ENCODE measurements at regions not wholly inside any gene's neighbourhood (a gene's known extent, or its start where the extent isn't known, plus 50 kb on each side); places are given as distances from the start of the nearest gene placed in this dataset.

DNA sequence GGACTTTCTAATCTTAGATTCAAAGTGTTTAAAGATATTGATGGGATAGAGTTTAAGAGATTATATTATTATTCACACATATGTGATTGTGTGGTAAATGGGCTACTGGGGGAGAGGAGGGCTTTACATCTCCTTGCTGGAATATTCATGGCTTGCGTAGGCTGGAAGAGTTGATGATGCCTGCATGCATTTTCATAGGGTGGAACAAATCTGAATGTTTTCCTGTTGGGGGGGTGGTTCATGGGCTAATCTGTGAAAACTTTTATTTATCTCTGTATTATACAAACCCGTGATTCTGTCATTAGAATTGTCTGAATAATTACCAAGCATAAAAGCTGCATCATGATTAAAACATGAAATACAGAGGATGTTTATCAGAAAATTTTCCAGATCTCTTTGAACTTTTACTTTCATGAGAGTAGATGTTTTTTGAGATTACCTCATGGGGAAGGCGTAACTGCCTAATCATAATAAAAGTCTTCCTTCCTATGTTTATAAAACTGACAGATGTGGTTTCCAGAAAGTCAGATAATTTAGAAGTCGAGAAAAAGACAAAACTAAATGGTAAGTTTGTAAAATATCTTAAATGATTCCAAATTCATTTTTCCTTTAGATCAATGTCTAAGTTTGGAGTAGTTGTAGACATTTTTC lies 1185.4 kb upstream of the SEMA6A start:
- H2AFZ ChIP-seq (ENCODE audit: low read length) = no peak overlapping the region
- intact Hi-C loops (cut with micrococcal nuclease; ENCODE audit: unreplicated experiment) = no loop called here
- ChIA-PET POLR2A (interaction anchor here (0.7 kb wide), 1 partner anchor 25 kb away, joined by 3 read pairs; no protein-coding TSS in a partner anchor), CTCF (ENCODE audit: unreplicated experiment) (no interaction called here)
- no peak for TF ChIP-seq EZH2phosphoT487 (IDR thresholded peaks at IDR 0.05; ENCODE audit: borderline replicate concordance, low read depth, low read length)
- TF ChIP-seq, protein P1, sequence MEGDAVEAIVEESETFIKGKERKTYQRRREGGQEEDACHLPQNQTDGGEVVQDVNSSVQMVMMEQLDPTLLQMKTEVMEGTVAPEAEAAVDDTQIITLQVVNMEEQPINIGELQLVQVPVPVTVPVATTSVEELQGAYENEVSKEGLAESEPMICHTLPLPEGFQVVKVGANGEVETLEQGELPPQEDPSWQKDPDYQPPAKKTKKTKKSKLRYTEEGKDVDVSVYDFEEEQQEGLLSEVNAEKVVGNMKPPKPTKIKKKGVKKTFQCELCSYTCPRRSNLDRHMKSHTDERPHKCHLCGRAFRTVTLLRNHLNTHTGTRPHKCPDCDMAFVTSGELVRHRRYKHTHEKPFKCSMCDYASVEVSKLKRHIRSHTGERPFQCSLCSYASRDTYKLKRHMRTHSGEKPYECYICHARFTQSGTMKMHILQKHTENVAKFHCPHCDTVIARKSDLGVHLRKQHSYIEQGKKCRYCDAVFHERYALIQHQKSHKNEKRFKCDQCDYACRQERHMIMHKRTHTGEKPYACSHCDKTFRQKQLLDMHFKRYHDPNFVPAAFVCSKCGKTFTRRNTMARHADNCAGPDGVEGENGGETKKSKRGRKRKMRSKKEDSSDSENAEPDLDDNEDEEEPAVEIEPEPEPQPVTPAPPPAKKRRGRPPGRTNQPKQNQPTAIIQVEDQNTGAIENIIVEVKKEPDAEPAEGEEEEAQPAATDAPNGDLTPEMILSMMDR (conservative IDR thresholded peaks at IDR 0.05; ENCODE audit: low read length) = no peak
- H3K4me1 ChIP-seq (ENCODE audit: insufficient read depth, low read length, poor library complexity, severe bottlenecking) = no peaks in the 10 kb centered on the region
- no peak for DNase-seq (ENCODE audit: low spot score)
- H3K9me2 ChIP-seq (ENCODE audit: insufficient read depth, low read length) = no peaks in the 10 kb centered on the region
- BruUV-seq (replicated peaks) = no TSS peak
- H4K20me1 ChIP-seq (ENCODE audit: insufficient read depth, low read length) = no peaks in the 10 kb centered on the region
- H3K36me3 ChIP-seq (ENCODE audit: insufficient read depth, low read length) = no peaks in the 10 kb centered on the region
- no peak overlapping the region for H3K4me3 ChIP-seq (ENCODE audit: low read depth, low read length, poor library complexity, severe bottlenecking)
- H3K27ac ChIP-seq (ENCODE audit: low read depth, low read length, poor library complexity, severe bottlenecking) = no peak overlapping the region
- no peak overlapping the region for H3K4me2 ChIP-seq (ENCODE audit: low read length)
- H3K9me3 ChIP-seq (ENCODE audit: low read length) = no peaks in the 10 kb centered on the region
- H3K79me2 ChIP-seq (ENCODE audit: insufficient read depth, low read depth, low read length) = no peaks in the 10 kb centered on the region

DNA sequence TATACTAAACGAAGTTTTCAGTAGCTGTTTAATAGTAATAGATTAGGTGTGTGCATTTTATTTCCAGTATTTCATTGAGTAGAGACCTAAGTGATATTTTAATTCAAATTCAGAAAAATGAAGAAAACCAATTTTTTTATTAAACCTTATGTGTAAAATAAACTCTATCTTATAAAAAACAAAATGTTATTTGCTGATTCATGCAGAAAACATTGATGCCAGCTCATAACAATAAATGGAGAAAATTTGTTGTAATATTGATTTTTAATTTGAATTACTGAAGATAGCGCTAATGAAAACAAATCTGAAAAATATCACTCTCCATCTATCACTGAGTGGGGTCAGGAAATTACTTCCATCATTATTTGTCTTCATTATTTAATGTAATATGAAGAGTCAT lies 1177.8 kb upstream of the SEMA6A start:
- Histone ChIP-seq H3K4me3 (ENCODE audit: low read depth, low read length, poor library complexity, severe bottlenecking) (no peak overlapping the region), H3K27ac (ENCODE audit: low read depth, low read length, poor library complexity, severe bottlenecking) (no peak overlapping the region), H3K36me3 (ENCODE audit: insufficient read depth, low read length) (no peaks in the 10 kb centered on the region), H3K79me2 (ENCODE audit: insufficient read depth, low read depth, low read length) (no peaks in the 10 kb centered on the region), H2AFZ (ENCODE audit: low read length) (no peak overlapping the region), H3K9me3 (ENCODE audit: low read length) (no peaks in the 10 kb centered on the region), H3K4me1 (ENCODE audit: insufficient read depth, low read length, poor library complexity, severe bottlenecking) (no peaks in the 10 kb centered on the region), H3K4me2 (ENCODE audit: low read length) (no peak overlapping the region), H3K9me2 (ENCODE audit: insufficient read depth, low read length) (no peaks in the 10 kb centered on the region), H4K20me1 (ENCODE audit: insufficient read depth, low read length) (no peaks in the 10 kb centered on the region)
- ChIA-PET CTCF (ENCODE audit: unreplicated experiment) (no interaction called here), POLR2A (no interaction called here)
- TF ChIP-seq EZH2phosphoT487 (IDR thresholded peaks at IDR 0.05; ENCODE audit: borderline replicate concordance, low read depth, low read length) = no peak
- TF ChIP-seq, protein P1 (conservative IDR thresholded peaks at IDR 0.05; ENCODE audit: low read length) = no peak
- no peak for DNase-seq (ENCODE audit: low spot score)
- BruUV-seq (replicated peaks) = no TSS peak
- intact Hi-C loops (cut with micrococcal nuclease; ENCODE audit: unreplicated experiment) = no loop called here

DNA sequence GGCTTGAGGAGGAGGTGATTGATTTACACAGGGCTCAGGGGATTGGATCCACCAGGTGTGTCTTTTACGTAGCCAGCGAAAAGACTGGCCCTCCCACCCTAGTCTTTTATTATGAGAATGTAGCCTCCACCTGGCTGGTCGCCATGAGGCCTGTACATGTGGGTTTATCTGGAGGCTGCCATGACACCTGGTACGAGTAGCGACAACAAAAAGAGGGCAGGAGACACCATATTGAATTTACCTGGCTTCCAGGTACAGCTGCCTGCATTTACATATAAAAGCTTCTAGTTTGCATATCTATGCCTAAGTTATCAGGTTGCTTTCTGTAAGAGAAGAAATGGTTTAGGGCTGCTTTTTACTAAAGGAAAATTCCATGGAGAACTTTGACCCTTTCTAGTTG lies 1173.7 kb upstream of the SEMA6A start:
- Histone ChIP-seq H3K36me3 (ENCODE audit: insufficient read depth, low read length) (no peaks in the 10 kb centered on the region), H4K20me1 (ENCODE audit: insufficient read depth, low read length) (no peaks in the 10 kb centered on the region), H3K9me2 (ENCODE audit: insufficient read depth, low read length) (no peaks in the 10 kb centered on the region), H3K4me1 (ENCODE audit: insufficient read depth, low read length, poor library complexity, severe bottlenecking) (no peaks in the 10 kb centered on the region), H3K27ac (ENCODE audit: low read depth, low read length, poor library complexity, severe bottlenecking) (no peak overlapping the region), H3K79me2 (ENCODE audit: insufficient read depth, low read depth, low read length) (no peaks in the 10 kb centered on the region), H3K4me3 (ENCODE audit: low read depth, low read length, poor library complexity, severe bottlenecking) (no peak overlapping the region), H3K4me2 (ENCODE audit: low read length) (no peak overlapping the region), H2AFZ (ENCODE audit: low read length) (no peak overlapping the region), H3K9me3 (ENCODE audit: low read length) (no peaks in the 10 kb centered on the region)
- TF ChIP-seq, protein P1 (conservative IDR thresholded peaks at IDR 0.05; ENCODE audit: low read length) = no peak
- TF ChIP-seq EZH2phosphoT487 (IDR thresholded peaks at IDR 0.05; ENCODE audit: borderline replicate concordance, low read depth, low read length) = no peak
- POLR2A ChIA-PET = no interaction called here
- intact Hi-C loops (cut with micrococcal nuclease; ENCODE audit: unreplicated experiment) = no loop called here
- no peak for DNase-seq (ENCODE audit: low spot score)
- no TSS peak for BruUV-seq (replicated peaks)
- CTCF ChIA-PET (ENCODE audit: unreplicated experiment) = no interaction called here
